ENCODE measurements at regions not wholly inside any gene's neighbourhood (a gene's known extent, or its start where the extent isn't known, plus 50 kb on each side); places are given as distances from the start of the nearest gene placed in this dataset.

DNA sequence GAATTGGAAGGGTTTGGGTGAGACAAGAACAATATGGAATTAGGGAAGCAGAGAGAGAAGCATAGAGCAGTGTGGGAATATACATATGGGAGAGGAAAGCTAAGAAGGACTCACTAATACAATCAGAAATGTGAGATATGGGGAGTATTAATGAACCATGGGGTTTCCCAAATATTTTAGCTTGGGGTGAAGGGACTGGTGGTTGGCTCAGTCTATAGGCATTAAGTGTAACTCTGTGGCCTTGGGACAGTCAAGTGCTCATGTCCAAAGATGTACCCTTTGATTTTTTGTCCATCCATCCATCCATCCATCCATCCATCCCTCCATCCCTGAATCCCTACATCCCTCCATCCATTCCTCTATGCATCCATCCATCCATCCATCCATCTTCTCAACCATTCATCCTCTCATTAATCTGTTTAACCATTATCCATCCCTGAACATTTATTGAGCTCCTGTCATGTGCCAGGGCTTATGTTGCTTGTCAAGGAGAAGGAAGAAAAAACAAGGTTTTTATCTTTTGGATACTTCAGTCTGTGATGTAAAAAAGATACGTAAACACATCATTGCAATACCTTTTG, 263.4 kb upstream of the CHD6 start:
- no peak overlapping the region for H3K4me3 ChIP-seq (ENCODE audit: low read depth, low read length, poor library complexity, severe bottlenecking)
- H2AFZ ChIP-seq (ENCODE audit: low read length) = no peak overlapping the region
- H3K27me3 ChIP-seq (ENCODE audit: insufficient read depth, low read length) = no peaks in the 10 kb centered on the region
- H3K4me2 ChIP-seq (ENCODE audit: low read length) = no peak overlapping the region
- no peaks in the 10 kb centered on the region for H3K9me3 ChIP-seq (ENCODE audit: low read length)
- no peaks in the 10 kb centered on the region for H3F3A ChIP-seq (ENCODE audit: insufficient read depth, low read length)
- no peaks in the 10 kb centered on the region for H3K79me2 ChIP-seq (ENCODE audit: insufficient read depth, low read length)
- no peaks in the 10 kb centered on the region for H3K4me1 ChIP-seq (ENCODE audit: insufficient read depth, low read length, severe bottlenecking)
- no peak overlapping the region for H3K27ac ChIP-seq (ENCODE audit: low read depth, low read length, poor library complexity, severe bottlenecking)
- no peaks in the 10 kb centered on the region for H3K9me2 ChIP-seq (ENCODE audit: low read depth, low read length)
- no peak for TF ChIP-seq EZH2 (IDR thresholded peaks at IDR 0.05; ENCODE audit: borderline replicate concordance, low read length)
- TF ChIP-seq, protein P1, sequence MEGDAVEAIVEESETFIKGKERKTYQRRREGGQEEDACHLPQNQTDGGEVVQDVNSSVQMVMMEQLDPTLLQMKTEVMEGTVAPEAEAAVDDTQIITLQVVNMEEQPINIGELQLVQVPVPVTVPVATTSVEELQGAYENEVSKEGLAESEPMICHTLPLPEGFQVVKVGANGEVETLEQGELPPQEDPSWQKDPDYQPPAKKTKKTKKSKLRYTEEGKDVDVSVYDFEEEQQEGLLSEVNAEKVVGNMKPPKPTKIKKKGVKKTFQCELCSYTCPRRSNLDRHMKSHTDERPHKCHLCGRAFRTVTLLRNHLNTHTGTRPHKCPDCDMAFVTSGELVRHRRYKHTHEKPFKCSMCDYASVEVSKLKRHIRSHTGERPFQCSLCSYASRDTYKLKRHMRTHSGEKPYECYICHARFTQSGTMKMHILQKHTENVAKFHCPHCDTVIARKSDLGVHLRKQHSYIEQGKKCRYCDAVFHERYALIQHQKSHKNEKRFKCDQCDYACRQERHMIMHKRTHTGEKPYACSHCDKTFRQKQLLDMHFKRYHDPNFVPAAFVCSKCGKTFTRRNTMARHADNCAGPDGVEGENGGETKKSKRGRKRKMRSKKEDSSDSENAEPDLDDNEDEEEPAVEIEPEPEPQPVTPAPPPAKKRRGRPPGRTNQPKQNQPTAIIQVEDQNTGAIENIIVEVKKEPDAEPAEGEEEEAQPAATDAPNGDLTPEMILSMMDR (IDR thresholded peaks at IDR 0.05; ENCODE audit: low read length) = no peak
- no peaks in the 10 kb centered on the region for H3K36me3 ChIP-seq (ENCODE audit: insufficient read depth, low read length)
- H3K9ac ChIP-seq (ENCODE audit: low read length) = no peak overlapping the region
- no peaks in the 10 kb centered on the region for H4K20me1 ChIP-seq (ENCODE audit: insufficient read depth, low read length)

DNA sequence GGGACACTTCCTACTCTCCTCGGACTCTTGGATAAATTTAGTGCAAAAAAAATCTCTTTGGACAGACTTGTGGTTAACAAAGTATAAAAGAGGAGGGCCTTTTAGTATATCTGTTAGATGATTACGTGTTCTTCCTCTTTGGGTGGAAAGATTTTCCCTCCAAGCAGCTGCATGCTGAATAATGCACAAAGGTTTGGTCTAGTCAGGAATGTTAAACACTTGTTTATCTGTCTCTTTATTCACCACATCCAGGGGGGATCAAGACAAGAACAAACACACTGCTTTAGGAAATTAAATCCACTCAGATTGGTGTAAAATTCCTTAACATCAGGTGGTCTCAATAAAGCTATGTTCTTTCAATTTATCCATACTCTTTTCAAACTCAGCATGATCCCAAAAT, 260.9 kb upstream of the CHD6 start:
- no peak overlapping the region for H3K4me2 ChIP-seq (ENCODE audit: low read length)
- H3K9me3 ChIP-seq (ENCODE audit: low read length) = no peaks in the 10 kb centered on the region
- H2AFZ ChIP-seq (ENCODE audit: low read length) = no peak overlapping the region
- H3K36me3 ChIP-seq (ENCODE audit: insufficient read depth, low read length) = no peaks in the 10 kb centered on the region
- H3K27me3 ChIP-seq (ENCODE audit: insufficient read depth, low read length) = no peaks in the 10 kb centered on the region
- no peaks in the 10 kb centered on the region for H3F3A ChIP-seq (ENCODE audit: insufficient read depth, low read length)
- no peaks in the 10 kb centered on the region for H3K9me2 ChIP-seq (ENCODE audit: low read depth, low read length)
- no peaks in the 10 kb centered on the region for H3K4me1 ChIP-seq (ENCODE audit: insufficient read depth, low read length, severe bottlenecking)
- no peak overlapping the region for H3K27ac ChIP-seq (ENCODE audit: low read depth, low read length, poor library complexity, severe bottlenecking)
- no peak overlapping the region for H3K9ac ChIP-seq (ENCODE audit: low read length)
- TF ChIP-seq, protein P1 (IDR thresholded peaks at IDR 0.05; ENCODE audit: low read length) = no peak
- no peak for TF ChIP-seq EZH2 (IDR thresholded peaks at IDR 0.05; ENCODE audit: borderline replicate concordance, low read length)
- H3K79me2 ChIP-seq (ENCODE audit: insufficient read depth, low read length) = no peaks in the 10 kb centered on the region
- H3K4me3 ChIP-seq (ENCODE audit: low read depth, low read length, poor library complexity, severe bottlenecking) = no peak overlapping the region
- no peaks in the 10 kb centered on the region for H4K20me1 ChIP-seq (ENCODE audit: insufficient read depth, low read length)

DNA sequence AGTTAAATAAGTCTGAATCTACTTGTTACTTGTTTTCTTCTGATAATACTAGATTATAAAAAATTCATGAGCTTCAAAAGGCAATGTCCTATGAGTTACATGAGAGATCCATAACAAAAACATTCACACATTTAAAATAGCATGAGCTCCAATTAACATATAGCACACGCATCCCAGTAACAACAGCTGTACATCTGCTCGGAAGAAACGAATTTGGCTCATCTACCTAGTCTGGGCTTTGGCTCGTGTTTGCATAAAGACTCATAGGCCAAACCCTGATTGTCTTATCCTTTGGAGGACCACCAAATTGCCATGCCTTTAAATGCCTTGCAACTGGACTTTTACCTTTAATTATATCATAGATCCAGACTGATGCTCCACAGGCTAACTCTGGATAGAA, 259.7 kb upstream of the CHD6 start:
- H3K36me3 ChIP-seq (ENCODE audit: insufficient read depth, low read length) = no peaks in the 10 kb centered on the region
- no peaks in the 10 kb centered on the region for H3K9me2 ChIP-seq (ENCODE audit: low read depth, low read length)
- H3F3A ChIP-seq (ENCODE audit: insufficient read depth, low read length) = no peaks in the 10 kb centered on the region
- no peak overlapping the region for H3K4me3 ChIP-seq (ENCODE audit: low read depth, low read length, poor library complexity, severe bottlenecking)
- no peaks in the 10 kb centered on the region for H4K20me1 ChIP-seq (ENCODE audit: insufficient read depth, low read length)
- H3K9me3 ChIP-seq (ENCODE audit: low read length) = no peaks in the 10 kb centered on the region
- no peak overlapping the region for H2AFZ ChIP-seq (ENCODE audit: low read length)
- H3K27me3 ChIP-seq (ENCODE audit: insufficient read depth, low read length) = no peaks in the 10 kb centered on the region
- TF ChIP-seq, protein P1 (IDR thresholded peaks at IDR 0.05; ENCODE audit: low read length) = no peak
- TF ChIP-seq EZH2 (IDR thresholded peaks at IDR 0.05; ENCODE audit: borderline replicate concordance, low read length) = no peak
- no peak overlapping the region for H3K27ac ChIP-seq (ENCODE audit: low read depth, low read length, poor library complexity, severe bottlenecking)
- H3K79me2 ChIP-seq (ENCODE audit: insufficient read depth, low read length) = no peaks in the 10 kb centered on the region
- no peak overlapping the region for H3K9ac ChIP-seq (ENCODE audit: low read length)
- H3K4me2 ChIP-seq (ENCODE audit: low read length) = no peak overlapping the region
- H3K4me1 ChIP-seq (ENCODE audit: insufficient read depth, low read length, severe bottlenecking) = no peaks in the 10 kb centered on the region
